GM19043 (cell line): ENCODE measurements at regions not wholly inside any gene's neighbourhood (a gene's known extent, or its start where the extent isn't known, plus 50 kb on each side); places are given as distances from the start of the nearest gene placed in this dataset.

Experiments used
- ATAC-seq: cut with Tn5 transposase; IDR thresholded peaks from one replicate; pipeline ENCODE4 v1.9.1; 2021; ENCODE audit warnings: low read depth; ENCODE audit not compliant: unreplicated experiment

DNA sequence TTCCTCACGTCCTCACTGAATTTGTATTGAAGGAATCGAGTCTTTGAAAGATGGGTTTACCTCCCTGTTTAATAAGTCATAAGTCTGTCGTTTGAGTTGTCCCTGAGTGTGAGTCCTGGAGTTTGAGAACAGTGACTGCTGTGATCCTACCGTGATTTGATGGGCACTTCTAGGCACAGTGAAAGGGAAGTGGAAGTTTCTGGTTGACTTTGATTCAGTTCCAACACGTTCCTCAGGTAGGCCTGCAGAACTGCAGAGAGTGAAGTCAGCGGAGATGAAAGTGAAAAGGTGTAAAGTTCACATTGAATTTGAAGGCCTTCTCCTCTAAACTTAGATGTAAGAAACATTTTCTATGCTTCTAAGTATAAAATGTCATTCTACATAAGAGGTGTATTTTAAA is 52.9 kb upstream of the ACKR3 start:
- ATAC-seq, result no peak

- ATAC-seq, result no peak
These were observed 52.2 kb upstream of the ACKR3 start for GRCh38 chr2:236517251-236518031.
